Choroid plexus epithelial cell (primary cell): ENCODE measurements at regions not wholly inside any gene's neighbourhood (a gene's known extent, or its start where the extent isn't known, plus 50 kb on each side); places are given as distances from the start of the nearest gene placed in this dataset.
A peak's percentile ranks its signal among the peaks of the same experiment; 100 is the strongest.

Source experiments
- DNase-seq: peaks from one replicate; pipeline ENCODE4 v3.0.0-alpha.2; 2010; ENCODE audit warnings: low read depth
- H3K4me3 ChIP-seq: 2 replicates; pipeline ENCODE4 v1.5.1; 2011; ENCODE audit warnings: low read depth, mild to moderate bottlenecking, control low read depth, low read length, moderate library complexity
- TF ChIP-seq, protein P1 (sequence below): conservative IDR thresholded peaks from 2 replicates; pipeline ENCODE4 v1.5.1; 2011; ENCODE audit warnings: low read depth, mild to moderate bottlenecking, control low read depth, inconsistent platforms, low read length, moderate library complexity

DNA sequence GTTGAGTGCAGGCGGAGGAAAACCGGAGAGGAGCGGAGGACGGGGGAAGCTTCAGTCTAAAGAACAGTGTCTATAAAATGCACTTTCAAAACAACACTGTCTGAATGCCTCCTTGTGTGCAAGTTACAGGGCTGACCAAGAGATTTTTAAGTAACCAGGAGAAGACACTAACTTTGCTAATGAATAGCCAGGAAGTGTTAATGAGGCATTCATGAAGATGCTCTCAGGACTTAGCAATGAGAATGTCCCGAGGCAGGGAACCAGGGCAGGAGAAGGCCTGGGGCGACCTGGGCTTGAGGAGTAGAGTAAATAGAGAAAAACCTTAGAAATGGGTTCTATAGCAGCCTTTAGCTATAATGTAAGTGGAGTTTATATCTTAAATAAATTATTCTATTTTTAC lies 312.1 kb downstream of the SKIDA1 start:
- DNase-seq, result no peak
- no peak overlapping the region for H3K4me3 ChIP-seq
- TF ChIP-seq, protein P1, sequence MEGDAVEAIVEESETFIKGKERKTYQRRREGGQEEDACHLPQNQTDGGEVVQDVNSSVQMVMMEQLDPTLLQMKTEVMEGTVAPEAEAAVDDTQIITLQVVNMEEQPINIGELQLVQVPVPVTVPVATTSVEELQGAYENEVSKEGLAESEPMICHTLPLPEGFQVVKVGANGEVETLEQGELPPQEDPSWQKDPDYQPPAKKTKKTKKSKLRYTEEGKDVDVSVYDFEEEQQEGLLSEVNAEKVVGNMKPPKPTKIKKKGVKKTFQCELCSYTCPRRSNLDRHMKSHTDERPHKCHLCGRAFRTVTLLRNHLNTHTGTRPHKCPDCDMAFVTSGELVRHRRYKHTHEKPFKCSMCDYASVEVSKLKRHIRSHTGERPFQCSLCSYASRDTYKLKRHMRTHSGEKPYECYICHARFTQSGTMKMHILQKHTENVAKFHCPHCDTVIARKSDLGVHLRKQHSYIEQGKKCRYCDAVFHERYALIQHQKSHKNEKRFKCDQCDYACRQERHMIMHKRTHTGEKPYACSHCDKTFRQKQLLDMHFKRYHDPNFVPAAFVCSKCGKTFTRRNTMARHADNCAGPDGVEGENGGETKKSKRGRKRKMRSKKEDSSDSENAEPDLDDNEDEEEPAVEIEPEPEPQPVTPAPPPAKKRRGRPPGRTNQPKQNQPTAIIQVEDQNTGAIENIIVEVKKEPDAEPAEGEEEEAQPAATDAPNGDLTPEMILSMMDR, result no peak

DNA sequence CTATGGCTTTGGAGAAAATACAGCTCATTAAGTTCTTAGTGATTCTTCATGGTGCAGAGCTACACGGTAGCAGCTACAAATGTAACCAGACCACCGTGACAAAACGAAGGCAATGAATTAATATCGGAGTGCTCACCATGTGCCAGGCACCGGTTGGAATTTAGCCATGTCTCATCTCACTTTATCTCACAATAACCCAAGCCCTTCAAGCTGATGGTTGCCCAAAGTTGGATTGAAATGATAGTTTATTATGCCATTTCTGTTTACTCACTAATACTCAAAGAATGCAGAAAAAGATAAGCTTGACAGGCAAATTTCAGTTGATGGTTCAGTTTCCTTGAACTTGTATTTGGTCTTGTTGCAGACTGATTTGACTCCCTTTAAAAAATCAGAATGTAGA lies 312.6 kb downstream of the SKIDA1 start:
- H3K4me3 ChIP-seq, result no peak overlapping the region

DNA sequence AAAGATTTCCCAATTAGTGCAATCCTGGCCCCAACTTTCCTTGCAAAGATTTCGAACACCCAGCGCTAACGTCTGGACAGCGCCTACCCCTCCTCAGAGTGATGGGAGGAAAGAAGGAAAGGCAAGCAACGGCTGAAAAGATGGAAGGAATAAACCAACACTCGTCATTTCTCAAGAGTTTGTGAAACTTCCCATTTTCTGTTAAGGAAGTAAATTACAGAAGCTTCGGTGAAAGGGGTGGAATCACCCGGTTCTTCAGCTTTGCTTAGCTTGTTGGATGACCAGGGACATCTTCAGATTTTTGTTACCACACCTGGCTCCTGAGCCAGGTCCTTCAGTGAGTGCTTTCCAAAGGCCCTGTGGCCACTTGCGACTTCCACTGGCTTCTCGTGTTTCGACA lies 313.1 kb downstream of the SKIDA1 start:
- no peak for DNase-seq
- no peak overlapping the region for H3K4me3 ChIP-seq
- TF ChIP-seq, protein P1, result no peak

More for the DNA sequence above, 312.6 kb downstream of the SKIDA1 start:
- TF ChIP-seq, protein P1, result no peak
- no peak for DNase-seq

DNA sequence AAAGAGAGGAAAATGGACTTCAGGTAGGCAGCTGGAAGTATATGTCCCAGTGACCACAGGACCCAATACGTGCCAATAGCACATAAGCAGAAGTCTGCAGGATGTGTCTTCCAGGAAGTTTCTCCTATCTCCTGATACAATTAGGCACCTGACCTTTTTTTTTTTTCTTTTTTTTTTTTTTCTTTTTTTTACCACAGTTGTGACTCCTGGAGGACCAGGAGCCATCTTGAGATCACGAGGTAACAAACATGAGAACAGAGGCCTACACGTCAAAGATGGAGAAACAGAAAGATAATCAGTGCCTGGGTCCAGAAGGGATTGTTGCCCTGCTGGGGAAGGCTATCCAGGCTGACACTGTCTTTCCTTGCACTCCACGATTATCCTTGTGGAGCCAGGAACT lies 312.4 kb upstream of the NEBL start:
- TF ChIP-seq, protein P1, result no peak
- H3K4me3 ChIP-seq, result no peak overlapping the region
- DNase-seq, result no peak

DNA sequence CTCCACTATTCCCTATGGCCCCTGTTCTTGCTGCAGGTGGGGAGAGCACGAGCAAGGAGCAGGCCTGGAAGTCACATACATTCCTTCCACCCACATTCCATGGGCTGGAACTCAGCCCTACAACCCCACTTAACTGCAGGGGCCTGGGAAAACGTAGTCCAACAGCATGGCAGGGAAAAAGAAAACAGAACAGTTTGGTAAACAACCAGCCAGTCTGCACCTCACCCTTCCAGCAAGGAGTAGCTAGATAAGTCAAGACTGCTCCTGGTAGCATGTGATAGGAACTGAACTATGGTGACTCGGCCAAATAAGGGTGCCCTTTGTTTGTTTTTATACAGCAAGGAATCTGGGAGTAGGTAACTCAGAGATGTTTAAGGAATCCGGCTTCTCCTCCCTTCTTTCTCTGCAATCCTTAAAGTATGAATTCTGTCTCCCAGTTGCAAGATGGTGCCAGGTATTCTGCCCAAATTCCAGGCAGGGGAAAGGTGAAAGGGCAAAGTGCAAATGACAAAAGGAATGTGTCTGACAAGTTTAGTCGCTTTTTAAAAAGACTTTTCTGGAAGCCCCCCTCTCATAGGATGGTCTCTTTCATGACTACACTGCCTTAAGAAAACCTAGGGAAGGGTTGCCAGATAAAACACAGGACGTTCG lies 311.7 kb upstream of the NEBL start:
- TF ChIP-seq, protein P1, result no peak
- DNase-seq, result peak; percentile 39
- no peak overlapping the region for H3K4me3 ChIP-seq

DNA sequence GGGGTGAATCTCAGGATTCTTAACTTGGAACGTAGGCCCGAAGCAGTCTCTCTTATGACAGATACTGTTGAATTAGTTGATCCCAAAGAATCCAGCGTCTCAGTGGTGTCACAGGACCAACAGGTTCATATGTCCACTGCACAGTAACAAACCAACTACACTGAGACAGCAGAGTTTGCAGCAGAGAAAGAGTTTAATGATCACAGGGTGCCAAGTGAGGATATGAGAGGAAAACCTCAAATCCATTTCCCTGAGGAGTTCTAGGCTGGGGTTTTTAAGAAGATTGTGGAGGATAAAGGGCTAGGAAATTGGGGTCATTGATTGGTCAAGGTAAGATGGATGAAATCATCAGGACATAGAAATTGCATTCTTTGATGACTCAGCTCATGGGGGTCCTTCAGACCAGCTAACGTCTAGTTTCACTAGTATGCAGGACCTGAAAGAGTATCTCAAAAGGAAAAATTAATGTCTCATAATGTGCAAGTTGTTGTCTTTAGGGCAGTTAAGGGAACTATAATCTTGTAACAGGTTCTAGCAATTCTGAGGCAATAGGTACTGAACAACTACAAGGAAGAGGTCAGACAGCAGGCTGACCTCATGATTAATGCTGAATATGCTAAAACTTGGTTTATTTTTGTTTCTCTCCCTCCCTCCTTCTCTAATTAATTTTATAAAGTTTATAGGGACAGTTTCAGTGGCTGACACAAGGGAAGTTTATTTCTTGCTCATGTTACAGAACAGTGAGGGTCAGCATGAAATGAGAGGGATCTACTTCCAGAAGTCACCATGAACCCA lies 310.9 kb upstream of the NEBL start:
- TF ChIP-seq, protein P1, result no peak
- H3K4me3 ChIP-seq, result no peak overlapping the region
- DNase-seq, result no peak
